HG02623 (cell line): ENCODE measurements at regions not wholly inside any gene's neighbourhood (a gene's known extent, or its start where the extent isn't known, plus 50 kb on each side); places are given as distances from the start of the nearest gene placed in this dataset.
A peak's percentile ranks its signal among the peaks of the same experiment; 100 is the strongest.

Experiments
- ATAC-seq: cut with Tn5 transposase; IDR thresholded peaks from one replicate; pipeline ENCODE4 v1.9.1; 2021; ENCODE audit warnings: moderate library complexity; ENCODE audit not compliant: unreplicated experiment

DNA sequence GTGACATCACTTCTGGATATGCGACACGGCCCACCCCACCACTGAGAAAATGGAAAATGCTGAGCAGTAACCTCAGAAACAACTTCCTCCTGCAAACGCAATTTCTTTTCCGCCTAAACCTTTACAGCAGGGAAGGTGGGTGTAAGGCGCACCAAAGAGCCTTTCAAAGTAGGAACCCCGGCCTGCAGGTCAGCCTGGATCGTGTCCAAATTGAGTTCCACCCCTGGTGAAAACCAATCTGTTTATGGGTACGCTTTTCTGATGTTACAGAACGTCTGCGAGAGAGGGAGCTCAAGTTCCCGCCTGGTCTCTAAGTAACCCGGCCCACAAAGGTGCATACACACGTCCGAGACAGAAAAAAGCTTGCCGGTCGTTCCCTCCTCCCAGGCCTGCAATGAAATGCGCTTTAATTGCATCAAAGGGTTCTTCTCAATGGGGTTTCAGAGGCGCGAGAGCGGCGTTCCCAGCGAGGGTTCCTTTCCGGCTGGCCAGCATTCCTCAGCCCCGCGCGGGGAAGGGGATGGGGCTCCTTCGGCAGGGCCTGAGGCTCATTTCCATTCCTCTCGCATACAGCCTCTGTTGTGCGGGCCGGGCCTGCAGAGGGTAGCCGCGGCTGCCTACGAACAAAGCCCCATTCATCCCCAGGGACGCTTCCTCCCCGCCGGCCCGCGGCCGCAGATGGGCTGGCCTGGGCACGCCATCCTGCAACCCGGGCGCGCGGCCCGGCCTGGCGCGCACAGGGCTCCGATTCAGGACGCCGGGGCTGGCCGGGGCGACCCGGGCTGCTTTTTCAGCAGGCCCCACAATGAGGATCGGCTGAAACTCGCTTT, 138.1 kb downstream of the TMCO5A start:
- ATAC-seq: peak; percentile 51

GRCh38 chr15:38073178-38073946, 138.9 kb downstream of the TMCO5A start:
- no peak for ATAC-seq

GRCh38 chr15:38074029-38074428, 139.6 kb downstream of the TMCO5A start:
- ATAC-seq: no peak

- ATAC-seq: no peak
Observed at GRCh38 chr15:38075466-38075865, 141.0 kb downstream of the TMCO5A start.

GRCh38 chr15:38076786-38077185, 142.3 kb downstream of the TMCO5A start:
- ATAC-seq: no peak

DNA sequence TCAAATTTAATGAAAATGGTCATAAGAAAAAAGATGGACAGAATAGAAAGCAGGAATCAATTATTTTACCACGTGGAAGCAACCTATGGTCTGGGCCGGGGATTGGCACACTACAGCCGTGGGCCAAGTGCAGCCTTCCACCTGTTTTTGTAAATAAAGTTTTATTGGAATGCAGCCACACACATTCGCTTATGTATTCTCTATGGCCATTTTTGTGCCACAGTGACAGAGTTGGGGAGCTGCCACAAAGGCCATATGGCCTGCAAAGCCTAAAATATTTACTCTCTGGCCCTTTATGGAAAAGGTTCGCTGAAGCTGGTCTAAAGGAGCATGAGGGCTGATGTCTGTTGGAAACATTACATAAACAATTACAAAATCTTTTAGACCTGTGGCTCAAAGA, 144.8 kb downstream of the TMCO5A start:
- no peak for ATAC-seq

DNA sequence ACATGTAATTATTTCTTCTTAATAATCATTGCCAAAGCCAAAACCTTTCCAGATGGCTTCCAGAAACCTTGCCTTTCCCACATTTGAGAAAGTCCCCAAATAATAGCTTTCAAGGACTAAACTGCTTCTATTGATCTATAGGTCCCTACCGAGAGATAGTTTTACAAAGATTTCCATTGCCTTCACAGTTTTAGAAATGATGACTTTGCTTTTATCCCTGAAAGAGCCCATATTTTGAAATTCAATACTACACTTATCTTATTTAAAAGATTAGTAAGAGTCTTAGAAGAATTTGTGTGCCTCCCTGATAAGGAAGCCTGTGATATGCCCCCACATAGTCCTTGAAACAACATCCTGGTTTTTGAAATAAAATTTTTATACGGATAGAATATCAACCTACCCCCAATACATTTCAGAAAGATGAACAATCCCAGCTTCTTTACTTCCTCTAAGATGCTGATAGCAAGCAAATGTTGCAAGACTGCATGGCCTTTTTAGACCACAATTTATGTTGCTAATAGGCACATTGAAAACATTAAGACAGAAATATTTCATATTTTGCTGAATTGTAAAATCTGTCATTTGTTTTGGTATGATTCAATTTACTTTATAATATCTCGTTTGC, 146.3 kb downstream of the TMCO5A start:
- ATAC-seq: no peak

DNA sequence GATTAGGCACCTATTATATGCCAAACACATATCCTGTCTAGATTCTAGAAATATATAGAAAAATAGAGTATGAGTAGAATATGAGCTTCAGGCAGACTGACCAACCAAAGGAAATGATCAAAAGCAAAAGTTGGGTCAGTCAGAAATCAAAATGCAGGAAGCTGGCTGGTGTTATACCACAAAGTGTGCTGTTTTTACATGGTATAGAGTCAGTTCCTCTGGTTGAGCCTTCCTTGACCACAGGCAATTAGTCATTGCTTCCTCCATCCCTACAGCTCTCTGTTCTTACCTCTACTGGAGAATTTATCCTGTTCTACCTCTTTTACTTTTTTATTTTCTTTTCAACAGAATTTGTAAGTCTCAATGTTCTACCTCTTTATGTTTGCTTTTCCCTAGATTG, 149.8 kb downstream of the TMCO5A start:
- peak; percentile 66 for ATAC-seq

DNA sequence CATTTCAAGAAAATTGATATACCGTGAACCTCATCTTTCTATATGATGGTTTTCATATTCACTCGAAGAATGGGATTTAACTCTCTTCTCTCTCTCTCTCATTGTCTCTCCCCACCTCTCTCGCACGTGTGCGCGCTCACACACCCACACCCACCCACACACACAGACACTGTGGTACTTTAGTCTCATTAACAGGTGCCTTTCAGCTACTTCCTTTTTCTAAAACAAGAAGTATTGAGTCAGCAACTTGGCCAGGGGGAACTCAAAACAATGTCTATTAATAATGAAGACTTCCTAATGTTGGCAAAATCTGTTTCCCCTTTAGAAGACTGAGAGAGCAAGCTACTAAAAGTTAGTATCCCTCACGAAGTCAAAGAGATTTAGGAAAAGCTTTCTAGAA, 150.7 kb downstream of the TMCO5A start:
- ATAC-seq: peak; percentile 78

DNA sequence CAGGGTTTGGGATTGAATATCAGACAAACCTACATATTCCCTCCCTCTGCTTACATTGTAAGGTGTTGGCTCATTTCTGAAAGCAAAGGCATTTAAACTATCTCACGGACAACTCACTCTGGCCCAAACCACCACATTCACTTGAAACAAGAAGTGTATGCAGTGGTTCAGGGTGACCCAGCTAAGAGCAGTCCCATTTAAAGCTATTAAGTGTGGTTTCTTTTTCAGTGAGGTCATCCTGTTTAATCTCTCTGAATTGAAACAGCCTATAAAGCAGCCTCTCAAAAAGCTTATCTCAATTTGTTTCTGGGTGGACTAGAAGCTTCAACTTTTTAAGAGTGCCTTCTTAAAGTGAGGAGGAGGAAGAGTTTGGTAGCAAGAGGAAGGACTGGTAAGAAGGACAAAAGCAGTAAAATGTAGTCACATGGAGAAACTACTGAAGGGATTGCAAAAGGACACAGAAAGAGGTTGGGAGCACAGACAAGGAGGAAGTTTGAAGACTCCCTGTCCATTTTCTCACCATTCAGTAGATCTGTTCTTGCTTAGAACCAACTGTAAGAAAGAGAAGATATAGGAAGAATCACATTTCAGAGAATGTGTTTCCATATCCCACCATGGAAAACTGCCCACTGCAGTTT, 151.6 kb downstream of the TMCO5A start:
- ATAC-seq: peak; percentile 33

GRCh38 chr15:38086611-38087010, 152.2 kb downstream of the TMCO5A start:
- no peak for ATAC-seq

DNA sequence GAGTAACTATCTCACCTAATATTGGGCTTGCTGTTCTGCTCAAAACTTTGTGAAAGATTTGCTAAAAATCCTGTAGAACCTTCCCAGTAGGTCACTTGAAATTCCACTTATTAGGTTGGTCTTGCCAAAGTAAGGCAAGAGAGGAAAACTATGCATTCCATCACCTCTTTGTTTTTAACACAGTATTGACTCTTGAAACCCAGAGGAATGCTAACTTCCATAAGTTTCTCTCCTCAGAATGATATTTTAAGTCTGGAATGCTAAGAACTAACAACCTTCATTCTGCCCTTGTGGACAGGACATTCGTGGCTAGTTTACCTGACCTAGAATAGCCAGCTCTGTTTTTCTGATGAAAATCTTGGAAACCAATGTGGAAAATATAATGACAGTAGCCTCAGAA, 154.5 kb downstream of the TMCO5A start:
- ATAC-seq: no peak

GRCh38 chr15:38090223-38090622, 155.8 kb downstream of the TMCO5A start:
- no peak for ATAC-seq

- no peak for ATAC-seq
Observed at GRCh38 chr15:38090678-38091077, 156.2 kb downstream of the TMCO5A start.

GRCh38 chr15:38091078-38091645, 156.7 kb downstream of the TMCO5A start:
- ATAC-seq: no peak

GRCh38 chr15:38093931-38094330, 158.7 kb upstream of the SPRED1 start:
- ATAC-seq: no peak

DNA sequence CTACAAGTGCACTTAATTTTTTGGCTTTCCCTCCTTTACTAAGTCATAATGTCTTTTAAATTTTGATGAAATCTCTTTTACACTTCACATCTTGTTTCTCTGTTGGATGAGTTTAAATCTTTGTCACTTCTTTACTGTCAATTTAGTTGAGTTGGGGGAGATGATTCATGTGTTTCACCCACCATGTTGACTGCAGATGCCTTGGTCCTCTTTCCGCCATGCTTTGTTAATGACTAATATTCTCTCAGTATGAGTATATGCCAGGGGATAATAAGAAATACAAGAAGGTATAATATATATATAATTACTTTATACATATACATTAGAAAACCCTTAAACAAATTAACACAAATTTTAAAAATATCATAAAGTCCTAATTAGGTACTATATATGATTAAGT, 149.7 kb upstream of the SPRED1 start:
- no peak for ATAC-seq

DNA sequence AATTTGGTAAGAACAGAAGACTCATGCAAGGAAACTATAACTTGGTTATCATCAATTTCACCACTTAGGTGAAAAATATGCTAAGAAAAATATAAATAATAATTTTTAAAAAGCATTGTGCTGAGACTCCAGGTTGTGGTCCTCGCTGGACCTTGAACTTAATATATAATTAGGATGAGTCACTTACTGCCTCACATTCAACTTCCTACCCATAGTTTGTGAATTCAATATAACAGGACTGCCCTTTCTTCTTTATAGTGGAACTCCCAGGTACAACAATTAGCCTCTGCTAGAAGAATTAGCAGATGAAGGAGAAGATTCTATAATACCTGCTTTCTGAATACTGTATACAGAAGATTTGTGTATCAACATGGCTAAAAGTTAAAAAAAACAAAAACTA, 149.1 kb upstream of the SPRED1 start:
- no peak for ATAC-seq

- no peak for ATAC-seq
Observed at GRCh38 chr15:38111070-38111469, 141.6 kb upstream of the SPRED1 start.

- ATAC-seq: no peak
Observed at GRCh38 chr15:38112406-38112805, 140.2 kb upstream of the SPRED1 start.

- ATAC-seq: no peak
Observed at GRCh38 chr15:38115121-38115520, 137.5 kb upstream of the SPRED1 start.
